H1 (cell line): ENCODE measurements at regions not wholly inside any gene's neighbourhood (a gene's known extent, or its start where the extent isn't known, plus 50 kb on each side); places are given as distances from the start of the nearest gene placed in this dataset.

ENCODE experiments used
- CBX8 ChIP-seq: fragments of 300-800, 300-1000 bp; sonication (generic); IDR thresholded peaks from 2 replicates; pipeline ENCODE4 v1.7.1; 2016; ENCODE audit warnings: low read depth, low read length, borderline replicate concordance
- HDAC6 ChIP-seq: IDR thresholded peaks from one replicate; pipeline ENCODE4 v1.7.1; 2012; ENCODE audit warnings: low read depth, mild to moderate bottlenecking, inconsistent platforms, low read length, moderate library complexity
- KDM4A ChIP-seq: IDR thresholded peaks from one replicate; pipeline ENCODE4 v1.7.1; 2012; ENCODE audit warnings: low read depth, mild to moderate bottlenecking, moderate library complexity, low read length, inconsistent platforms; ENCODE audit not compliant: severe bottlenecking
- TBP ChIP-seq: IDR thresholded peaks from 2 replicates; pipeline ENCODE4 v1.6.1; 2011; ENCODE audit warnings: low read depth, low read length, improper control_type of control experiment
- TF ChIP-seq, protein P1 (sequence below), 3 experiments: IDR thresholded peaks; 1 replicate in 2 of 3; 2 replicates in 1 of 3; pipeline versions ENCODE4 v1.5.1 to v1.6.1; 2011; ENCODE audit warnings: low read length in 3 of 3, mild to moderate bottlenecking in 3 of 3, inconsistent platforms in 2 of 3, low read depth in 1 of 3, moderate library complexity in 1 of 3; ENCODE audit not compliant: insufficient read depth in 1 of 3; ENCODE audit errors: control extremely low read depth in 1 of 3

DNA sequence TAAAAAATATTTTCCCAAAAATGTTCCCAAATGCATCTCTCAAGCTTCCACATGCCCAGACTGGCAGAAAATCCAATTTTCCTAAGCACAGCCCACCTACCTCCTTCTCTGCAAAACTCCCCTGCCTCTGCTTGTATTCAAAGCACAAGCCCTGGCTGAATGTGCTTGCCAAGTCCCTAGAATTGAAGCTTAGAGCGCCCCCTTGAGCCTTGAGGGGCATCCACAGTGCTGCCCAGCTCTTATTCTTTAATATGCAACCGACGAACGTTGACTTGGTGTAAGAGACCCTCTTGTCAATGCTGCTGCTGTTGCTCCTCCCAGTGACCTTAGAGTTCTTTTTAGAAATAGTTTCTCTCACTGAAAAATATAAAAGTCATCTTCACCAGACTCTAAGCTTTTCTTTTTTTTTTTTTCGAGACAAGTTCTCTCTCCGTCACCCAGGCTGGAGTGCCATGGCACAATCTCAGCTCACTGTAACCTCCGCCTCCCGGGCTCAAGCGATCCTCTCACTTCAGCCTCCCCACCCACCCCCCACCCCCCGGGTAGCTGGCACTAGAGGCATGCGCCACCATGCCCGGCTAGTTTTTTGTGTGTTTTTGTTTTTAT is 63.5 kb upstream of the CAPRIN1 start (continued):
- TF ChIP-seq, protein P1, sequence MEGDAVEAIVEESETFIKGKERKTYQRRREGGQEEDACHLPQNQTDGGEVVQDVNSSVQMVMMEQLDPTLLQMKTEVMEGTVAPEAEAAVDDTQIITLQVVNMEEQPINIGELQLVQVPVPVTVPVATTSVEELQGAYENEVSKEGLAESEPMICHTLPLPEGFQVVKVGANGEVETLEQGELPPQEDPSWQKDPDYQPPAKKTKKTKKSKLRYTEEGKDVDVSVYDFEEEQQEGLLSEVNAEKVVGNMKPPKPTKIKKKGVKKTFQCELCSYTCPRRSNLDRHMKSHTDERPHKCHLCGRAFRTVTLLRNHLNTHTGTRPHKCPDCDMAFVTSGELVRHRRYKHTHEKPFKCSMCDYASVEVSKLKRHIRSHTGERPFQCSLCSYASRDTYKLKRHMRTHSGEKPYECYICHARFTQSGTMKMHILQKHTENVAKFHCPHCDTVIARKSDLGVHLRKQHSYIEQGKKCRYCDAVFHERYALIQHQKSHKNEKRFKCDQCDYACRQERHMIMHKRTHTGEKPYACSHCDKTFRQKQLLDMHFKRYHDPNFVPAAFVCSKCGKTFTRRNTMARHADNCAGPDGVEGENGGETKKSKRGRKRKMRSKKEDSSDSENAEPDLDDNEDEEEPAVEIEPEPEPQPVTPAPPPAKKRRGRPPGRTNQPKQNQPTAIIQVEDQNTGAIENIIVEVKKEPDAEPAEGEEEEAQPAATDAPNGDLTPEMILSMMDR (IDR thresholded peaks at IDR 0.05; ENCODE audit: control extremely low read depth in 1 of 3, insufficient read depth in 1 of 3, low read depth in 1 of 3, low read length in 3 of 3), result peak; percentile 79 to 94 (median 91)
- TF ChIP-seq CBX8 (no peak), HDAC6 (no peak), KDM4A (no peak), TBP (no peak)
